ENCODE measurements at regions not wholly inside any gene's neighbourhood (a gene's known extent, or its start where the extent isn't known, plus 50 kb on each side); places are given as distances from the start of the nearest gene placed in this dataset.

- TF ChIP-seq JUNB (IDR thresholded peaks at IDR 0.05) = no peak
- TF ChIP-seq EP300 (IDR thresholded peaks at IDR 0.05) = no peak
- no peak for TF ChIP-seq MAFK (IDR thresholded peaks at IDR 0.05; ENCODE audit: partially characterized antibody)
- TF ChIP-seq CTCF (IDR thresholded peaks at IDR 0.05) = no peak
- TF ChIP-seq RAD21 (conservative IDR thresholded peaks at IDR 0.05 in 1 of 2, IDR thresholded peaks at IDR 0.05 in 1 of 2) = no peak
- no peak for TF ChIP-seq RCOR1 (IDR thresholded peaks at IDR 0.05; ENCODE audit: low read depth, low read length)
- TF ChIP-seq POLR2A (IDR thresholded peaks at IDR 0.05; ENCODE audit: low read length) = no peak
- TF ChIP-seq MAX (IDR thresholded peaks at IDR 0.05) = no peak
Measured at GRCh38 chr4:36854554-36854953, 390.0 kb upstream of the NWD2 start.
